Trophoblast cell (in vitro differentiated cells and primary cell): ENCODE measurements at regions not wholly inside any gene's neighbourhood (a gene's known extent, or its start where the extent isn't known, plus 50 kb on each side); places are given as distances from the start of the nearest gene placed in this dataset.

Experiments used
- DNase-seq, 2 donors: peaks; one replicate each; pipeline ENCODE4 v3.0.0-alpha.2; 2016
- H2AFZ ChIP-seq: 2 replicates; pipeline ENCODE4 v1.6.1; 2013; ENCODE audit warnings: low read length, moderate library complexity, mild to moderate bottlenecking; ENCODE audit not compliant: insufficient read depth, poor library complexity
- H2AK5ac ChIP-seq: 2 replicates; pipeline ENCODE4 v1.6.1; 2013; ENCODE audit warnings: mild to moderate bottlenecking, low read length
- H2BK120ac ChIP-seq: 2 replicates; pipeline ENCODE4 v1.6.1; 2013; ENCODE audit warnings: low read length, mild to moderate bottlenecking, moderate library complexity; ENCODE audit not compliant: insufficient read depth, poor library complexity
- H2BK12ac ChIP-seq: 2 replicates; pipeline ENCODE4 v1.6.1; 2013; ENCODE audit warnings: mild to moderate bottlenecking, low read length, moderate library complexity
- H2BK5ac ChIP-seq: 2 replicates; pipeline ENCODE4 v1.6.1; 2013; ENCODE audit warnings: low read length, low read depth, moderate library complexity, mild to moderate bottlenecking; ENCODE audit not compliant: poor library complexity
- H3K14ac ChIP-seq: 2 replicates; pipeline ENCODE4 v1.6.1; 2013; ENCODE audit warnings: mild to moderate bottlenecking, low read length
- H3K18ac ChIP-seq: 2 replicates; pipeline ENCODE4 v1.6.1; 2013; ENCODE audit warnings: mild to moderate bottlenecking, low read length
- H3K23ac ChIP-seq: 2 replicates; pipeline ENCODE4 v1.6.1; 2013; ENCODE audit warnings: low read length
- H3K27ac ChIP-seq: 2 replicates; pipeline ENCODE4 v1.5.1; 2013; ENCODE audit warnings: low read depth, mild to moderate bottlenecking, inconsistent platforms, low read length, moderate library complexity
- H3K27me3 ChIP-seq: 2 replicates; pipeline ENCODE4 v1.6.1; 2013; ENCODE audit warnings: inconsistent platforms, mild to moderate bottlenecking, low read length, moderate library complexity; ENCODE audit not compliant: insufficient read depth
- H3K36me3 ChIP-seq, 2 experiments: 1 replicate in 1 of 2; 2 replicates in 1 of 2; pipeline ENCODE4 v1.6.1; 2013; ENCODE audit warnings: low read length in 2 of 2, mild to moderate bottlenecking in 2 of 2, moderate library complexity in 1 of 2; ENCODE audit not compliant: insufficient read depth in 2 of 2, control insufficient read depth in 1 of 2
- H3K4ac ChIP-seq: 2 replicates; pipeline ENCODE4 v1.6.1; 2013; ENCODE audit warnings: low read depth, mild to moderate bottlenecking, low read length, moderate library complexity
- H3K4me1 ChIP-seq, 2 experiments: 1 replicate in 1 of 2; 2 replicates in 1 of 2; pipeline ENCODE4 v1.6.1; 2013; ENCODE audit warnings: low read length in 2 of 2, mild to moderate bottlenecking in 2 of 2, moderate library complexity in 1 of 2; ENCODE audit not compliant: insufficient read depth in 2 of 2, control insufficient read depth in 1 of 2
- H3K4me2 ChIP-seq: 2 replicates; pipeline ENCODE4 v1.6.1; 2013; ENCODE audit warnings: inconsistent platforms, mild to moderate bottlenecking, low read length, moderate library complexity
- H3K4me3 ChIP-seq: 2 replicates; pipeline ENCODE4 v1.5.1; 2013; ENCODE audit warnings: mild to moderate bottlenecking, low read depth, low read length, inconsistent platforms
- H3K79me1 ChIP-seq: one replicate; pipeline ENCODE4 v1.6.1; 2013; ENCODE audit warnings: low read length
- H3K79me2 ChIP-seq: 2 replicates; pipeline ENCODE4 v1.6.1; 2013; ENCODE audit warnings: low read length, mild to moderate bottlenecking; ENCODE audit not compliant: control insufficient read depth, insufficient read depth, poor library complexity
- H3K9ac ChIP-seq: 2 replicates; pipeline ENCODE4 v1.6.1; 2013; ENCODE audit warnings: mild to moderate bottlenecking, low read length
- H3K9me3 ChIP-seq: 2 replicates; pipeline ENCODE4 v1.6.1; 2013; ENCODE audit warnings: low read depth, mild to moderate bottlenecking, control low read depth, inconsistent platforms, low read length; ENCODE audit not compliant: insufficient read depth
- H4K12ac ChIP-seq: 2 replicates; pipeline ENCODE4 v1.6.1; 2013; ENCODE audit warnings: low read depth, mild to moderate bottlenecking, low read length, moderate library complexity
- H4K8ac ChIP-seq: 2 replicates; pipeline ENCODE4 v1.6.1; 2013; ENCODE audit warnings: low read depth, mild to moderate bottlenecking, low read length, moderate library complexity
- H4K91ac ChIP-seq: one replicate; pipeline ENCODE4 v1.6.1; 2013; ENCODE audit warnings: low read depth, mild to moderate bottlenecking, low read length, moderate library complexity
- WGBS: extraction: QIAGEN DNeasy Blood & Tissue Kit; methylation state at CpG from one replicate; pipeline ENCODE4 v1.1.7; 2013; ENCODE audit warnings: missing lambda C conversion rate; ENCODE audit not compliant: insufficient read length, insufficient coverage; ENCODE audit errors: extremely low coverage; 5-methylcytosine and 5-hydroxymethylcytosine counted together

- Histone ChIP-seq H3K9me3 (no peaks in the 10 kb centered on the region), H3K23ac (no peak overlapping the region), H3K9ac (no peak overlapping the region), H4K8ac (no peak overlapping the region), H3K4me1 (no peaks in the 10 kb centered on the region), H3K4me2 (no peak overlapping the region), H3K4ac (no peak overlapping the region), H4K91ac (no peak overlapping the region), H2BK12ac (no peak overlapping the region), H3K79me2 (no peaks in the 10 kb centered on the region), H3K27ac (no peak overlapping the region), H2AK5ac (no peak overlapping the region), H4K12ac (no peak overlapping the region), H3K36me3 (no peaks in the 10 kb centered on the region), H3K18ac (no peak overlapping the region), H2BK5ac (no peak overlapping the region), H3K79me1 (no peaks in the 10 kb centered on the region), H3K27me3 (no peaks in the 10 kb centered on the region), H2AFZ (no peak overlapping the region), H2BK120ac (no peak overlapping the region), H3K14ac (no peak overlapping the region), H3K4me3 (no peak overlapping the region)
- no CpG with 5 or more reads among the region's 3 CpGs for WGBS
- no peak for DNase-seq
Measured at GRCh38 chr6:16840291-16840690, 79.0 kb upstream of the ATXN1 start.

GRCh38 chr6:16839631-16840179 lies 78.4 kb upstream of the ATXN1 start:
- no CpG with 5 or more reads among the region's 2 CpGs for WGBS
- Histone ChIP-seq H4K91ac (no peak overlapping the region), H3K9me3 (no peaks in the 10 kb centered on the region), H2AK5ac (no peak overlapping the region), H3K4me3 (no peak overlapping the region), H3K9ac (no peak overlapping the region), H3K23ac (no peak overlapping the region), H3K14ac (no peak overlapping the region), H4K12ac (no peak overlapping the region), H3K4ac (no peak overlapping the region), H2BK5ac (no peak overlapping the region), H2BK120ac (no peak overlapping the region), H2AFZ (no peak overlapping the region), H3K27ac (no peak overlapping the region), H3K36me3 (no peaks in the 10 kb centered on the region), H3K79me2 (no peaks in the 10 kb centered on the region), H3K4me1 (no peaks in the 10 kb centered on the region), H3K79me1 (no peaks in the 10 kb centered on the region), H3K18ac (no peak overlapping the region), H2BK12ac (no peak overlapping the region), H3K4me2 (no peak overlapping the region), H3K27me3 (no peaks in the 10 kb centered on the region), H4K8ac (no peak overlapping the region)
- no peak for DNase-seq

GRCh38 chr6:16837217-16837972 lies 76.1 kb upstream of the ATXN1 start:
- Histone ChIP-seq H4K12ac (no peak overlapping the region), H3K27me3 (no peaks in the 10 kb centered on the region), H3K79me2 (no peaks in the 10 kb centered on the region), H3K79me1 (no peaks in the 10 kb centered on the region), H4K8ac (no peak overlapping the region), H3K4me2 (no peak overlapping the region), H3K27ac (no peak overlapping the region), H3K23ac (no peak overlapping the region), H3K4me3 (no peak overlapping the region), H3K14ac (no peak overlapping the region), H3K9ac (no peak overlapping the region), H3K36me3 (no peaks in the 10 kb centered on the region), H3K9me3 (no peaks in the 10 kb centered on the region), H2BK12ac (no peak overlapping the region), H2BK120ac (no peak overlapping the region), H2BK5ac (no peak overlapping the region), H2AK5ac (no peak overlapping the region), H3K4ac (no peak overlapping the region), H3K18ac (no peak overlapping the region), H3K4me1 (no peaks in the 10 kb centered on the region), H4K91ac (no peak overlapping the region), H2AFZ (no peak overlapping the region)
- DNase-seq: no peak
- no CpG with 5 or more reads among the region's 6 CpGs for WGBS

- Histone ChIP-seq H3K27ac (no peak overlapping the region), H2BK5ac (no peak overlapping the region), H2AFZ (no peak overlapping the region), H3K4me3 (no peak overlapping the region), H2BK120ac (no peak overlapping the region), H4K8ac (no peak overlapping the region), H3K4me1 (no peaks in the 10 kb centered on the region), H2BK12ac (no peak overlapping the region), H3K9me3 (no peaks in the 10 kb centered on the region), H3K14ac (no peak overlapping the region), H2AK5ac (no peak overlapping the region), H3K36me3 (no peaks in the 10 kb centered on the region), H3K27me3 (no peaks in the 10 kb centered on the region), H3K79me1 (no peaks in the 10 kb centered on the region), H3K79me2 (no peaks in the 10 kb centered on the region), H3K4ac (no peak overlapping the region), H4K12ac (no peak overlapping the region), H3K23ac (no peak overlapping the region), H3K9ac (no peak overlapping the region), H3K4me2 (no peak overlapping the region), H4K91ac (no peak overlapping the region), H3K18ac (no peak overlapping the region)
- no peak for DNase-seq
- no CpG with 5 or more reads among the region's 9 CpGs for WGBS
Measured at GRCh38 chr6:16836144-16836981, 75.1 kb upstream of the ATXN1 start.
